Activated effector memory CD4-positive, alpha-beta T cell treated with Interleukin-2 at 50 U/mL for 16 hours (primary cell): ENCODE measurements at regions not wholly inside any gene's neighbourhood (a gene's known extent, or its start where the extent isn't known, plus 50 kb on each side); places are given as distances from the start of the nearest gene placed in this dataset.

Source experiments
- DNase-seq: peaks from one replicate; pipeline ENCODE4 v3.0.0-alpha.2; 2020

DNA sequence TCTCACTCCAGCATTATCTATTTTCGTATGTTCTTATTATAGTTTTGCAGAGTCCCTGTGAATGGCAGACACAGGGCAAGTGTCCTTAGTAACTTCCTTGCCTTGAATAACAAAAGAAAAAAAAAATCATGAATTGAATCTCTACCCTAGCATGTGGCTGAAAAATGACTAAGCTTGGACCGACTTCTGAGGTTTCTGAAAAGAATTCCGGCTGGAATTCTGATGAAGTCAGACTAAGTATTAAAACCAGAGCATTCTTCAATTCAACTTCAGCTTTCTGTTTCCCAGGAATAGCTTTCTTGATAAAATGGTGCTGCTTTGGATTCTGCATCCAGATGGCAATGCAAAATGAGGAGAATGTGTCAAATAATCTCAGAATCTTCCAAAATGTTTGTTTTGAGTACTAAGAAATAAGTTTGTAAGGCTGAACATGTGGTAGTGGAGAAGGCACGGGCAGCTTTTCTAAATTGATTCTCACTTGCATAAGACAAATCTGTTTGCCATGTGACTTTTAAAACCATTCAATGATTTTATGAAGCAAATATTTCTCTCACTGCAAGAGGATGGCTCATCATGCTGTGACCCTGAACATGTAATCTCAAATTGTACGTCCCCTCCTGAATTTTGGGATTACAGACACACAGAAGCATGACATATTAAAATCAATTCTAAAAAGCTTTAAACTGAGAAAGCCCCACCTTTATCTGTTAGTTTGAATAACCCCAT is 1462.8 kb upstream of the LRRTM1 start:
- DNase-seq: no peak

DNA sequence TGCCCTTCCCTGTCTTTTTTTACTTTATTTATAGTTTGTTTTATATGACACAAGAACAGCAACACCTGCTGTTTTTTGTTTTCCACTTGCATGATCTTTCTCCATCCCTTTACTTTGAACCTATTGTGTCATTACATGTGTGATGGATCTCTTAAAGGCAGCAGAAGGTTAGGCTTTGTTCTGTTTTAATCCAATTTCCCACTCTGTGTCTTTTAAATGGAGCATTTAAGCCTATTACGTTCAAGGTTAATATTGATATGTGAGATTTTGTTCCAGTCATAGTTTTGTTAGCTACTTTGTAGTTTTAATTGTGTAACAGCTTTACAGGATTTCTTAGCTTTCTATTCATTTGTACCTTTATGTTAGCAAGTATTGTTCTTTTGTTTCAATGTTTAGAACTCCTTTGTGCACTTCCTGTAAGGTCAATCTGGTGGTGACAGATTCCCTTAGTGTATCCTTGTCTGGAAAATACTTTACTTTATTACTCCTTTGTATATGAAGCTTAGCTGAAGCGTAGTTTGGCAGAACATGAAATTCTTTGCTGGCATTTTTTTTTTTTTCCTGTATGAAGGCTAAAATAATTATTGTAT is 1443.0 kb upstream of the LRRTM1 start:
- DNase-seq: no peak

DNA sequence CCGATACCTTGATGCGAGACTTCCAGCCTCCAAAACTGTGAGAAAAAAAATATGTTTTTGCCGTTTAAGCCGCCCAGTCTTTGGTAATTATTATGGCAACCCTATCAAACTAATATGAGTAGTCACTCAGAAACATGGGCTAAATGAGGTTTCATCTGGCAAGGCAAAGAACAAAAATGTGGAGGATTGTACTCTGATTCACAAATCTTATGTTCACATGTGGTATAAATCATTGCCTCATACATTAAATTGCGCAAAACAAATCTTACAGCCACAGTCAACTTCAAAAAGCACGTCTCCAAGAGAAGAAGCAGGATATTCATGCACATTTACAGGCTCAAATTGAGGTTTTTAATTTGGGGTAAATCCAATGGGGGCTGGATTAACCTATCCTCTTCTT is 1435.4 kb upstream of the LRRTM1 start:
- DNase-seq: no peak

DNA sequence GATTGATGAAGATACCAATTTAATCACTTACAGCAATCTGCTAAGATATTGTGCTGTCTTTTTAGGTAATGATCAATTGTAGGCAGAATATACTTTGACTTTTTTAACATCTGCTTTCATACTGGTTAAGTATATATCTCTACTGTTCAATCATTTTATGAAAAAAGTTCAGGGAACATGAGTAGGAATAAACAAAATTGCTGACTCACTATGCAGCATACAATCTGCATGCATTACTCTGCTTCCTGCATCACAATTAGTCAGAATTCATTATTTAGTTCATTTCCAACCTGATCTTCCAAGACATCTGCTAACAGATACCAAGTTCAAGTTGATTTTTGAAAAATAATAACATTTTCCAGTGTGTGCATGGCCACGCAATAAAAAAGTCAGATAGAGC is 1430.4 kb upstream of the LRRTM1 start:
- no peak for DNase-seq

DNA sequence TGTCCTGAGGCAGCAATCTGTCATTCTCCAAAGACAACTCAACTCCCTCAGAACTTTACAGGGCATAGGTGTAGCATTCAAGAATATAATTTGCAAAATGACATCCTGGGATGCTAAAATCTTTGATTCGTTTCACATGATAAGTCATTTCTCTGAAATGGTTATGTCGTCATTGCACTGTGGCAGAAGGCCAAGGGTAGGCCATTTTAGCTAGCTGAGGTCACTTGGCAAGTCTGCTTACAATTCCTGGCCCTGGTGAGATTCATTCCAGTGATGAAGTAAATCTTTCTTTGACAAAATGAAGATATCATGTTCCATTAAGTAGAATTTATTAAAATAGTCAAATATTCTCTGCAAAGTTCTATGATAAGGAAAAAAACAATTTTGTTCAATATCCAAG is 1410.3 kb upstream of the LRRTM1 start:
- no peak for DNase-seq

DNA sequence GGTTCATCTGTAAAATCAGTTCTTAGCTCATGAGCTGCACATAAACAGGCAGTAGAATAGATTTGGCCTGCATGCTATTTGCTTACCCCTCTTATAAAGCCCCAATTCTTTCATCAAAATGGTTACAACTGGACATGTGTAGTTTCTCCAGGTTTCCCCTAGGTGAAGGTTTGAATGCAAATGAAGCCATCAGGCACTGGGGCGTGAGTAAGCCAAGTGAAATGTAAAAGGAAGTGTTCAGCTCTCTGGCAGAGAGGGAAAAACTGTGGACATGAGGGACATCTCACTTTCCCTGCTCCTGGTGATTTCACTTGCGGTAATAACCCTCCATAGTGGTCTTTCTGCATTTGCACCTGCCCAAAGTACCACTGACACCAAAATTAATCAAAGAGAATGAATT is 1402.3 kb upstream of the LRRTM1 start:
- DNase-seq: no peak

DNA sequence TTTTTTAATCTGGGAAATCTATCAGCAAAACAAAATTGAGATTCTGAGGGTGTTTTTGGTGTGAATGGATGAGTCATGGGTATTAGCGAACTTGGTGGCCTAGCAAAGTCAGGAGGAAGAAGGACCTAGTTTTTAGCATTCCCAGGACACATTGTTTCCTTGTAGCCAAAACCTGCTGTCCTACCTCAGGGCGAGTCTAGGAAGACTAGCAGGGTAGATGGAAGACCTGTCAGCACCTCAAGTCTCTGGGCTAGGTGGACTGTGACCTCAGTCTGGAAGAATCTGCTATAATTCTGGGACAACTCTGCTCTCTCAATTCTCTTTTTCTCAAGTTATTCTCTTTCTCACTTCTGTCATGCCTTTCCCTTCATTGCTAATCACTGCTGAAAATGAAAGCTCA is 1399.3 kb upstream of the LRRTM1 start:
- no peak for DNase-seq

DNA sequence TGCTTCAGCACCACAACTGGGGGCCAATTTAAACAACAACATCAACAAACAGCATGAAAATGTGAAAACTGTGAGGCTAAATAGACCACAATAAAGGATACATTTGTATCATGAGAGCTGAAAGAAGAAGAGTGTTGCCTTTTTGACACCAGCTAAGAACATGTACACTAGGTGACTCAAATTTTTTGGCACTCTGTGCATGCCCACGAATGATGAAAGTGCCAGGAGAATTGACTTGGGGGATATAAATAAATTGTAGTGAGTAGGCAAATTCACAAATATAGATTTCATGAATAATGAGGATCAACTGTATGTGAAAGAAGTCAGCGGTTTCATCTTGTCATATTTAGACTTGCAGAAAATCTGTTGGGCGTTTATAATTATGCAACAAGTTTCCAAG is 1388.0 kb upstream of the LRRTM1 start:
- DNase-seq: no peak

DNA sequence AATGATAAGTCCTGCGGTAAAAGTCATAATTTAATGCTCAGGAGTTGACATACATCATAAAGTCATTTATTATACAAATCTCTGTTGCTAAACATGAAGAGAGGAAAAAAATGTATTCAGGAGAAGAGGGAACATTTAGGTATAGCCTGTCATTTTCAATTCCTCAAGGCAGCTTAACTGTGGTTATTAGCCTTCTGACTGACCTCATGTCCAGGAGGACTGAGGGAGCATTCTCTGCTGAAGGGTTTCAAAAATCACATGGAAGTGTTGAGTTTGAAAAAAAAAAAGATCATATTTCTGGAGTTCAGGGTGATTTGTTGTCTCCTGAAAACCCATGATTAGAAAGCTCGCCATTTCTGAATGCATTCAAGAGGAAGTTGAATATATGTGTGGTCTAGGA is 1371.1 kb upstream of the LRRTM1 start:
- DNase-seq: no peak

DNA sequence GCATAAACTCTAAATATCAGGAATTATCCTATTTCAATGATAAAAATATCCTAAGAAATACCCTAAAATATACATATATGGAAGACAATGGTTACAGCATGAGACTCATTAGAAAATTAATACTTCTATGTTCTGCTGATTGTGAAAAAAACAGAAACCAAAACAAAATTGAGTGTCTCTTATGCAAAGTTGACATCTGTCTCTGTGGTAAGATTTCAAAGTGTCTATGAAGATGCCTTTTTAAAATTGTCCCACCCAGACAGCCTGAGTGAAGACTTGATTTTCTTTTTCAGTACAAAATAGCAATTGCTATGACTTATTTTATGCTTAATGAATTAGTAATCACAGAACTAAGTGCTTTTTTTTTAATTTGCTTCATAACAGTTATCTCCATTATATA is 1368.4 kb upstream of the LRRTM1 start:
- DNase-seq: no peak

DNA sequence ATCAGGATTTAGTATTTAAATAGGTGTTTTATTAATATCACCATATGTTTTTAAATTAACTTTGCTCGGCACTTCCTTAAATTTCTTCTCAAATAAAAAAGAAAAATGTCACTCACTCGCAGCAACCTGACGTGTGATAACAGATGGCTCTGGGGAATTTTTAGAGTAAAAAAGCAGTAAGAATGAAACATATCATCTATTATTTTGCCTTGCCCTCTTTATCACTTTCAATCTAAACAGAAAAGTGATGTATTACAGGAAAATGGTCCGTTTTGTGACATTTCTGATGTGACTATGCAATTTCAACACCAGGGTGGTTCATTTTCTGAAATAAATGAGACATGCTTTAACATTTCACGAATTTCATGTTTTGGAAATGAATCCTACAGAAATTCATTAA is 1368.0 kb upstream of the LRRTM1 start:
- DNase-seq: no peak

DNA sequence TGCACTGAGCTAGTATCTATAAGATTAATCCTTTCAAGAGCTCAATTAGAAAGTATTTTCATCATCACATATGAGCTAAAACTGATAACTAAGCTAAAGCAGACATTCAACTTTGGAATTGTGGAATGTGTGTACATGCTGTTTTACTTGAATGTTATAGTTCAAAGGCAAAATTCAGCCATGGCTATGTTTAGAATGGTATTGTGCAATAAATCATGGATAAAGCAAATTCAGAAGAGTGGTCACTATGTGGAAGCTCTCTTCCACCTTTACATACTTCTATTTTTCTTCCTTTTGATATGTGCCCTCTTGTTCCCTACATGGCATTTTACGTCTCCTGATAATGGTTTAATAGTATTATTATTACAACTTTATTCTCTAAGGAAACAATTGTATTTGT is 1366.3 kb upstream of the LRRTM1 start:
- no peak for DNase-seq

DNA sequence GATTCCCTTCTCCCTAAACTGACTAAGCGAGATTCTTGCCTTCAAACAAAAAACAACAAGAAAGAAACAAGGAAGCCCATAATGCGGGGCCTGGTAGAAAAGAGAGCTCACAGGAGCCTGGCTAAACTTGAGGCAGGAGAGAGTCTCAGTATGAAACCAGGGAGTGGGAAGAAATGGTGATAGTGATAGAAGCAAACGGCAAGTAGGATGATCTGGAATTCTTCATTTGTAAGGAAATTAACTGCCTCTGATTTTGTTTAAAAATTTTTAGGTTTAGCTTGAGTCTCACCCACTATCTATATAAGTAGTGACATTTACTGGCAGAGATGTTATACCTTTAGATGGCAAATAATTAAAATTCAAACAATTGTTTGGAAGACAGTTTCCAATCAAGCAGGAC is 1356.5 kb upstream of the LRRTM1 start:
- DNase-seq: no peak

DNA sequence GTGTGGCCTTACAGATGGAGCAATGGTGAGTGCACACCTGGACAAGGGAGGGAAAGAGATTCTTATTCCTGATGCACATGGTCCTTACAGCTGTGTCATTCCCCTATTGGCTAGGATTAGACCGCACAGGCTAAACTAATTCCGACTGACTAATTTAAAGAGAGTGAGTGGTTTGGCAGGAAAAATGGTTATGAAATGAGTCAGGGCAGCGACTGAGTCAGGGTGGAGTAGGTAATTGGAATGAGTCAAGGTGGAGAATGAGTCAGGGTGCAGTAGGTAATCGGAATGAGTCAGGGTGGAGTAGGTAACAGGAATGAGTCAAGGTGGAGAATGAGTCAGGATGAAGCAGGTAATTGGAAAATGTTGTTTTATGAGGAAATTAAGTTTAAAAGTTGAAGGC is 1353.7 kb upstream of the LRRTM1 start:
- DNase-seq: no peak

DNA sequence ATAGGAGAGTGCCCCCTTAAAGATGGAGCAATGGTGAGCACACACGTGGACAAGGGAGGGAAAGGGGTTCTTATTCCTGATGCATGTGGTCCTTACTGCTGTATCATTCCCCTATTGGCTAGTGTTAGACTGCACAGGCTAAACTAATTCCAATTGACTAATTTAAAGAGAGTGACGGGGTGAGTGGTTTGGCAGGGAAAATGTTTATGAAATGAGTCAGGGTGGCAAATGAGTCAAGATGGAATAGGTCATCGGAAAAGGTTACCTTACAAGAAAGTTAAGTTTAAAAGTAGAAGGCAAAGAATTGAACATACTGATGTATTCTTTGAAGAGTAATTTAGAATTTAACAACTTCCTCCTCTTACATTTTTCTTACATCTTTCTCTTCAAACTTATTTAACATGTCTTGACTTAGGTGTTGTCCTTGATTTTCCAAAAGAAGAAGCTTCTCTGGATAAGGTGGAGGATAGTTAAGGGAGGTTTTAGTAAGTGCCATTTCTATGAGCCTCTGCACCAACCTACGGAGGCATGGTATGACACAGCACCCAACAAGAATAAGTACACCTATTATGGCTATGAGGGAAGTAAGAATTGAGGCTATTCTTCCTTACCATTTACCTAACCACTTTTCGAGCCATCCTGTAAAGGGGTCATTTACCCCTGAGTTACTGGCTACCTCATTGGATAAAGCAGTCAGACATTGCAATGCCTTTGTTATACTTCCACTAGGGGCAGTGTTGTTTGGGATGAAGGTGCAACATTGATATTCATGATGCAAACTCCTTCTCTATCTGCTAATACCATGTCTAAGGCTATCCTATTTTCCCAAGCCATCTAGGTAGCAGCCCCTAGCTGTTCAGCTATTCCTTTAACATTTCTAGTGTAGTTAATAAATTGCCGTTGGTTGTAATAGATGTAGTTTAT is 1345.8 kb upstream of the LRRTM1 start:
- no peak for DNase-seq

DNA sequence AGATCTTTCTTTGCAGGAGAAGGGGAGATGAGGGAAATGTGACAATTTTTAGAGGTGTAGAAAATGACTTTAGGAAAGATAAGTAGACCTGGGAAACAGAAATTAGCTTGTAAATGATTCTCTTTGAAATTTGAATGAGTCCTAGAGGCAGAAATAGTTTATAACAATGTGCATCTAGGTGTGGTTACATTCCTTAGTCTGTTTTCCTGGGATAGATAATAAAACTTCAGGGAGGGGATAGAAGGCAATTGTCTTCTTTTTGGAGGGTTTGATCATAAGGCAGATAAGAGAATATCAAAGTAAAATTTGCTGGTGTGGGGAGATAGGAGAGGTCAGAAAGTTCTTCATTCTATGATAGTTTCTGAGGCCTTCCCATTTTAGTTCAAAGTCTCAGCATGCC is 1344.3 kb upstream of the LRRTM1 start:
- no peak for DNase-seq

DNA sequence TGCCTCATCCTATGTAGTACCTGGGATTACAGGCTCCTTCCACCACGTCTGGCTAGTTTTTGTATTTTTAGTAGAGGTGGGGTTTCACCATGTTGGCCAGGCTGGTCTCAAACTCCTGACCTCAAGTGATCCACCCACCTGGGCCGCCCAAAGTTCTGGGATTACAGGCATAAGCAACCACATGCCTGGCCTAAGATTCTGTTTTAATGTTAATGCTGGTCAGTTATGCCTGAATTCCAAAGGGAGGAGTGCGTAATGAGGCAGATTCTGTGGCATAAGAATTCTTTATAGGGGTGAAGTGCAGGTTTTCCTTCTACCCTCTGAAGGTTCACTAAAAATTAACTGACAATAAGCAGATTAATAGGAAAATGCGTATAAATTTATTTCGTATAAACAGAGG is 1343.8 kb upstream of the LRRTM1 start:
- DNase-seq: no peak

DNA sequence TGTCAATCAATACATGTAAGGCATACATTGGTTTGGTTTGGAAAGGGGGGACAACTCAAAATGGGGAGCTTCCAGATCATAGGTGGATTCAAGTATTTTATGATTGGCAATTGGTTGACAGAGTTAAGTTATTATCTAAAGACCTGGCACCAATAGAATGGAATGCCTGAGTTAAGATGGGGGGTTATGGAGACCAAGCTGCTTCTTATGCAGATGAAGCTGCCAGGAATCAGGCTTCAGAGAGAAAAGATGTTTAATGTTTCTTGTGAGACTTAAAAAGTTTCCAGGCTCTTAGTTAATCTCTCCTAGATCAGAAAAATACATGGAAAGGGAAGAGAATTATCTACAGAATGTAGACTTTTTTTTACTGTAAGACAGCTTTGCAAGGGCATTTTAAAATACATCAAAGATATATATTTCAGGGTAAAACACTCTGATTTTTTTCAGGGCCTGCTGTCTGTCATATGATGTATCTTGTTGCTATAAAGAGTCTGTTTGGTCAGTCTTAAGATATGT is 1343.2 kb upstream of the LRRTM1 start:
- DNase-seq: no peak

DNA sequence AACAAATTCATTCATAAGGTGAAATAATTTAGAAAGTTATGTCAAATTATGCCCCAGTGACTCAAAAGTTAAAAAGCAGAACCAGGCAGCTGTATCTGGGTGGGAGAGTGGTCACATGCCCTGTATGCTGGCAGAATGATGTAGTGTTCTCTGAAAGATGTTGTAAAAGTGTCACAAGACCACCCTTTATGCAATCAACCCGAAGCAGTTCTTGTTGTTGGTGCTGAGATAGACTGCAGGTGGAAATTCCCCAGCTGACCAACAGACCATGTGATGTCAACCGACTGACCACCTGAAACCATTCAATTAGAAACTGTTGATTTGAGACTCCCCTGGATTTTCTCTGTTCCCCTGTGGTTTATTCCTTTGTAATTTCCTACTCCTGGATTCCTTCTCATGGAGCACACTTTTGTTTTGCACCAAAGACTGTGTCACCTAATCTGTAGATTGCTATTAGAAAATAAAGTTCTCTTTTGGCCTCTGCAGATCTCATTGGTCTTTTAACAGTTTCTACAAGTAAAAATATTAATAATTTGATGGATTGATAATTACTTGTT is 1341.3 kb upstream of the LRRTM1 start:
- DNase-seq: no peak

DNA sequence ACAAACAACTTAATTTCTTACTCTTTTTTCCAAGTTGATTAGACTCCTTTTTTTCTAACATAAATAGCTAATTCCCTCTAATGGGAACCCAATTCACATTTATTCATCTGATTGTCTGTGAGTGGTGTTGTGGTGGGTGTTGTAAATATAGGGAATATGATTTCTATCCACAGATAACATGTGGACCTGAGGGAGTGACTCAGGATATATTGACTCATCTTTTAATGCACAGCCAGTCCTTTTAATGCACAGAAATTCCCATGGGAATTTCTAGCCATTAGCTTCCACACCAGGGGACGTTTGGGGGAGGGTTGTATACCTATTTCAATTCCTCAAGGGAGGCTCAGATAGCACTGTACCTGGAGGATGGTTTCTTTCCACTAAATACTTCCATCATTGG is 1339.6 kb upstream of the LRRTM1 start:
- no peak for DNase-seq

DNA sequence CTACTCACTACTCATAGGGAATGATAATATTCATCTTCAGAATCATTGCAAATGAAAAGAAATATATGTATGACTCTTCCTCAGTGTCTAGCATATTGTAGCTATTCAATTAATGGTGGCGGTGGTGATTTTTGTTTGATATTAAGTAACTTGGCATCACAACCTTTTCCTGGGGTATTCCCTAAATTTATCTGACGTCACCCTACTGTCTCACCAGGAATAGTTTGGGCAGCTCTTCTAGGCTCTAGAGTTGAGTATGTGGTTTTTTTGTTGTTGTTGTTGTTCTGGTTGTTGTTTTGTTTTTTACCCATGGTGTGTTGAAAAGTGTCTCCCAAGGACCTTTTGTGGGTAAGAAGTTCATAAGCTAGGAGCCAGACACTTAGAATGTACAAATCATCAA is 1320.3 kb upstream of the LRRTM1 start:
- no peak for DNase-seq

DNA sequence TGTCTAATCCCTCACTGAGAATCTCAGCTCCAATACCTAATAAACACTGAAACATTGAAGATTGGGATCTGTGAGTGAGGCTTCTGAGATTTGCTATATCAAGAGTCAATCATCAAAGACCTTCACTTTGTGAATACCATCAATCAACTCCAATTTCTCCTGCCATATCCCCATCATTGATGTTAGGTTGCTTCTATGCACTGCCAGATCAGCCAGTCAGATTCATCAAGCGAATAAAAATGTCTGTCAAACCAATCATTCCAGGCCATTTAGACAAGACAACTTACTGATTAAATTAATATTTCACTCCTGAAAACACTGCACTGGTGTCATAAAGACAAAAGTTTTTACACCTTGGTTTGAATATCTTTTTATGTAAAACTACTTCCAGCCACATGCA is 1295.5 kb upstream of the LRRTM1 start:
- DNase-seq: no peak

DNA sequence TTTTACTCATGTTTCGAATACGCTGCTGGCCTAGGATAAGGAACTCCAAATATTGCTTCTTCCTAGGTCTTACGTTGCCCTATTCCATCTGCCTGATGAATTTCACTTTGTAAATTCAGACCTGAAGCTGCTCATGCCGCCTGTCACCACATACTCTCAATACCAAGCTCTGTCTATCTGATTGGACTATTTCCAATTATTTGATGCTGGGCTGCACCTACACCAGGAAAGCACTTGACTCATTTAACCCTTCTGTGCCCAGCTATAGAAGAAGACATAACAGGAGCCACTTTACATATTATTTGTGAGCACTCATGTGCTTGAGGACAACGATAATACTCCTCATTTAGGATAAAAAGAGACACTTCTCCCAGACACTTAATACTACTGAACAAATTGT is 1293.9 kb upstream of the LRRTM1 start:
- DNase-seq: no peak

DNA sequence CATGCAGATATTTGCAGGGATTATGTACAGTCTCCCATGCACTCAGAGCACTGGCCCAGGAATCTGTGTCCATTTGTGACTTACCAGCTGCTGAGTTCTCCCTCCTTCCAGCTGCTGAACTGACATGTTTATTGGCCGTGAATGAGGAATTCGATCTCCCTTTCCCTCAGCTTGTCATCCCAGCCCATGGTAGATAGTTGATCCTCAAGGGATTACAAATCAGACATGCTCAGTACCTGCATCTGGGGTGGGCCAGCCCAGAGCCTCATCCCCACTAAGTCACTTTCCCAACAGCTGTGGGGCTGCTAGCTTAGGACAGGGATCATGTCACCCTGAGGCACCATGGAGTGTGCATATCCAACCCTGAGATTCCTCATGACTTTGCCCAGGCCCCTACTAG is 1284.9 kb upstream of the LRRTM1 start:
- no peak for DNase-seq
